Sigmoid colon (tissue), 6 donors: ENCODE measurements at regions not wholly inside any gene's neighbourhood (a gene's known extent, or its start where the extent isn't known, plus 50 kb on each side); places are given as distances from the start of the nearest gene placed in this dataset.

Source experiments
- DNase-seq: peaks from one replicate; pipeline ENCODE4 v3.0.0-alpha.2; 2019
- H3K27ac ChIP-seq, 4 donors: fragments of 200-600 bp; sonication (generic); one replicate each; pipeline ENCODE4 v1.5.1; 2016 to 2019; ENCODE audit warnings: mild to moderate bottlenecking in 1 of 4
- H3K27me3 ChIP-seq, 3 donors: fragments of 200-600 bp; sonication (generic); one replicate each; pipeline ENCODE4 v1.5.1; 2019; ENCODE audit warnings: mild to moderate bottlenecking in 1 of 3
- H3K36me3 ChIP-seq, 4 donors: fragments of 200-600 bp; sonication (generic); one replicate each; pipeline ENCODE4 v1.5.1; 2016 to 2019
- H3K4me1 ChIP-seq, 4 donors: fragments of 200-600 bp; sonication (generic); one replicate each; pipeline ENCODE4 v1.5.1; 2017 to 2019
- H3K4me3 ChIP-seq, 4 donors: fragments of 200-600 bp; sonication (generic); one replicate each; pipeline ENCODE4 v1.5.1; 2017 to 2019; ENCODE audit warnings: mild to moderate bottlenecking in 2 of 4, moderate library complexity in 1 of 4
- H3K9me3 ChIP-seq, 4 donors: fragments of 200-600 bp in 3 of 4; sonication (generic) in 3 of 4; one replicate each; pipeline versions ENCODE4 v1.5.1 to v1.6.1; 2013 to 2019
- CTCF ChIP-seq, 4 experiments: fragments of 450-650 bp in 3 of 4; fragments of 200-600 bp in 1 of 4; IDR thresholded peaks; one replicate each; pipeline ENCODE4 v1.5.1; 2016 to 2019; ENCODE audit warnings: antibody characterized with exemption in 4 of 4, mild to moderate bottlenecking in 3 of 4, moderate library complexity in 2 of 4
- EP300 ChIP-seq, 4 donors: sonication (generic); formaldehyde crosslinking; IDR thresholded peaks; one replicate each; pipeline ENCODE4 v1.6.1; 2017; ENCODE audit warnings: antibody characterized with exemption in 4 of 4
- POLR2A ChIP-seq, 2 donors: fragments of 450-650 bp; IDR thresholded peaks; one replicate each; pipeline ENCODE4 v1.6.1; 2016; ENCODE audit warnings: antibody characterized with exemption in 2 of 2, mild to moderate bottlenecking in 2 of 2, moderate library complexity in 2 of 2
- POLR2AphosphoS5 ChIP-seq, 4 donors: sonication (generic); formaldehyde crosslinking; IDR thresholded peaks; one replicate each; pipeline ENCODE4 v1.6.1; 2017; ENCODE audit warnings: antibody characterized with exemption in 4 of 4
- WGBS, 2 donors: extraction: QIAGEN DNeasy Blood & Tissue Kit; methylation state at CpG; one replicate each; pipeline ENCODE4 v1.1.7; 2013; 5-methylcytosine and 5-hydroxymethylcytosine counted together
- intact Hi-C: fragments of 100-400 bp; cut with DNase I; formaldehyde crosslinking; loops from one replicate; pipeline ENCODE4 v1.15.1; 2023
- donor health status: healthy with polysubstance abuse.
- donor health status: healthy.

GRCh38 chr1:25001125-25001915 lies 71.2 kb upstream of the RUNX3 start:
- no peak overlapping the region for H3K4me3 ChIP-seq
- no peak for DNase-seq
- no peaks in the 10 kb centered on the region for H3K9me3 ChIP-seq
- WGBS, 2 donors: 75 to 80% methylated on average over 17 of the region's 17 CpGs
- TF ChIP-seq POLR2AphosphoS5 (IDR thresholded peaks at IDR 0.05): no peak
- TF ChIP-seq EP300 (IDR thresholded peaks at IDR 0.05): no peak
- TF ChIP-seq CTCF (IDR thresholded peaks at IDR 0.05): no peak
- TF ChIP-seq POLR2A (IDR thresholded peaks at IDR 0.05): no peak
- H3K27ac ChIP-seq: no peak overlapping the region
- H3K4me1 ChIP-seq: peaks cover 0 to under 1% (median 0%) of the 10 kb centered on the region in 4 donors
- no peaks in the 10 kb centered on the region for H3K36me3 ChIP-seq
- intact Hi-C loops: no loop called here
- peaks cover 0 to 5% (median 0%) of the 10 kb centered on the region in 3 donors for H3K27me3 ChIP-seq

DNA sequence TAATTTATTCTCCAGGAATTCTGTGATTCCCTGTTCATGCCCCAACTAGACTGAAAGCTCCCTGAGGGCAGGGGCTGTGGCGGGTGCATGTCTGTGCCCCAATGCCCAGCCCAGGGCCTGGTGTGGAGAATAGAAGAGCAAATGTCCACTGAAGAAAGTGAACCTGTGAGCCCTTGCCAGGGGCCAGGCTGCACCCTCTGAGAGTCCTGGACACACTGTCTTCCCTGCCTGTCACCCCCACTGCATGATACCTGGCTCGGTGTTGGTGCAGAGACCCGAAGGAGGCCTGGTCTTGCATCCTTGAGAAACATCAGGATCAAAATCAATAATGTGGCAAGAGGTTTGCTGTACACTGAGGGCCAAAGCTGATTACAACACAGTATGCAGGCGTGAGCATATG lies 69.8 kb upstream of the RUNX3 start:
- Histone ChIP-seq H3K4me1 (no peaks in the 10 kb centered on the region), H3K4me3 (no peak overlapping the region), H3K27me3 (no peaks in the 10 kb centered on the region), H3K9me3 (no peaks in the 10 kb centered on the region), H3K27ac (no peak overlapping the region), H3K36me3 (no peaks in the 10 kb centered on the region)
- TF ChIP-seq CTCF (IDR thresholded peaks at IDR 0.05) (no peak), EP300 (IDR thresholded peaks at IDR 0.05) (no peak), POLR2A (IDR thresholded peaks at IDR 0.05) (no peak), POLR2AphosphoS5 (IDR thresholded peaks at IDR 0.05) (no peak)
- no peak for DNase-seq
- intact Hi-C loops: no loop called here
- 83 to 95% methylated on average over 4 of the region's 4 CpGs for WGBS, 2 donors

DNA sequence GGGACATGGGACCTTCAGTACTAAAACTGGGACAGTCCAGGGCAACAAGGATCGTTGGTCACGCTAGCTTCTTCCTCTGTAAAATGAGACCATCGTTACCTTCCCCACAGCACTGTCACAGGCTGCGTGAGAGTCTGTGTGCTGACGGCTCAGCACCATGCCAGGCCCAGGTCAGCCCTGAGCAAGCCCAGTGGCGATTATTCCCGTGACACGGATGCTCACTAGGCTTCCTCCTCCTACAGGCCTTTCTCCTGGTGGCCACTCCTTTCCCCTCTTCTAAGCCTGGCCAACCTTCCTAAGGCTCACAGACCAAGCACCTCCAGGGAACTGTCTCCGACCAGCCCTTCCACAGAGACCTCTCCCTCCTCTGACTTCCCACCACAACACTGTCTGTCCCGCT lies 69.3 kb upstream of the RUNX3 start:
- Histone ChIP-seq H3K4me3 (no peak overlapping the region), H3K4me1 (no peaks in the 10 kb centered on the region), H3K36me3 (no peaks in the 10 kb centered on the region), H3K27ac (no peak overlapping the region), H3K27me3 (no peaks in the 10 kb centered on the region), H3K9me3 (no peaks in the 10 kb centered on the region)
- intact Hi-C loops: no loop called here
- 85 to 87% methylated on average over 10 of the region's 10 CpGs for WGBS, 2 donors
- TF ChIP-seq POLR2A (IDR thresholded peaks at IDR 0.05): no peak
- no peak for TF ChIP-seq POLR2AphosphoS5 (IDR thresholded peaks at IDR 0.05)
- TF ChIP-seq CTCF (IDR thresholded peaks at IDR 0.05): no peak
- TF ChIP-seq EP300 (IDR thresholded peaks at IDR 0.05): no peak
- no peak for DNase-seq

GRCh38 chr1:24998563-24999245 lies 68.6 kb upstream of the RUNX3 start:
- DNase-seq: no peak
- H3K36me3 ChIP-seq: no peaks in the 10 kb centered on the region
- H3K27ac ChIP-seq: no peak overlapping the region
- H3K9me3 ChIP-seq: no peaks in the 10 kb centered on the region
- 78 to 86% methylated on average over 12 of the region's 12 CpGs for WGBS, 2 donors
- no peak for TF ChIP-seq POLR2AphosphoS5 (IDR thresholded peaks at IDR 0.05)
- no peak for TF ChIP-seq POLR2A (IDR thresholded peaks at IDR 0.05)
- no peak for TF ChIP-seq EP300 (IDR thresholded peaks at IDR 0.05)
- TF ChIP-seq CTCF (IDR thresholded peaks at IDR 0.05): no peak
- intact Hi-C loops: no loop called here
- H3K27me3 ChIP-seq: no peaks in the 10 kb centered on the region
- H3K4me1 ChIP-seq: no peaks in the 10 kb centered on the region
- H3K4me3 ChIP-seq: no peak overlapping the region
